Chondrocyte (in vitro differentiated cells): ENCODE measurements at regions not wholly inside any gene's neighbourhood (a gene's known extent, or its start where the extent isn't known, plus 50 kb on each side); places are given as distances from the start of the nearest gene placed in this dataset.

Experiments used
- DNase-seq: peaks from one replicate; pipeline ENCODE4 v3.0.0; 2021; ENCODE audit warnings: mixed read lengths, low spot score
- H3K27ac Mint-ChIP-seq: one replicate; pipeline ENCODE4 v1.8.0; 2021; ENCODE audit warnings: mild to moderate bottlenecking, moderate library complexity, mixed read lengths; ENCODE audit not compliant: unreplicated experiment
- H3K27me3 Mint-ChIP-seq: 2 replicates; pipeline ENCODE4 v1.8.0; 2021; ENCODE audit warnings: low read depth, mixed read lengths
- H3K36me3 Mint-ChIP-seq: 2 replicates; pipeline ENCODE4 v1.8.0; 2021; ENCODE audit warnings: low read depth, mixed read lengths
- H3K4me1 Mint-ChIP-seq: 2 replicates; pipeline ENCODE4 v1.8.0; 2021; ENCODE audit warnings: low read depth, mild to moderate bottlenecking, mixed read lengths
- H3K4me3 Mint-ChIP-seq: one replicate; pipeline ENCODE4 v1.8.0; 2021; ENCODE audit warnings: mild to moderate bottlenecking, moderate library complexity, mixed read lengths; ENCODE audit not compliant: unreplicated experiment
- H3K9me3 Mint-ChIP-seq: 2 replicates; pipeline ENCODE4 v1.8.0; 2021; ENCODE audit warnings: low read depth, mixed read lengths
- CTCF ChIP-seq: fragments of 200-600 bp; sonication (generic); IDR thresholded peaks from 2 replicates; pipeline ENCODE4 v1.5.0; 2021; ENCODE audit warnings: antibody characterized with exemption, mild to moderate bottlenecking, moderate library complexity

- Mint-ChIP-seq H3K27ac (no peak overlapping the region), H3K4me1 (peaks cover 6% of the 10 kb centered on the region), H3K4me3 (no peak overlapping the region), H3K36me3 (peaks cover 2% of the 10 kb centered on the region), H3K27me3 (no peaks in the 10 kb centered on the region), H3K9me3 (no peaks in the 10 kb centered on the region)
- TF ChIP-seq CTCF: no peak
- DNase-seq: no peak
Observed at GRCh38 chr4:123306769-123307168, 89.8 kb upstream of the SPRY1 start.

GRCh38 chr4:123308667-123309066, 87.9 kb upstream of the SPRY1 start:
- Mint-ChIP-seq H3K27ac (no peak overlapping the region), H3K9me3 (no peaks in the 10 kb centered on the region), H3K4me3 (no peak overlapping the region), H3K4me1 (peaks cover 3% of the 10 kb centered on the region), H3K36me3 (peaks cover 2% of the 10 kb centered on the region), H3K27me3 (no peaks in the 10 kb centered on the region)
- DNase-seq: no peak
- no peak for TF ChIP-seq CTCF

- TF ChIP-seq CTCF: no peak
- H3K36me3 Mint-ChIP-seq: peaks cover 2% of the 10 kb centered on the region
- no peaks in the 10 kb centered on the region for H3K9me3 Mint-ChIP-seq
- peaks cover under 1% of the 10 kb centered on the region for H3K4me1 Mint-ChIP-seq
- DNase-seq: no peak
- H3K4me3 Mint-ChIP-seq: no peak overlapping the region
- H3K27ac Mint-ChIP-seq: no peak overlapping the region
- no peaks in the 10 kb centered on the region for H3K27me3 Mint-ChIP-seq
Observed at GRCh38 chr4:123312116-123312515, 84.5 kb upstream of the SPRY1 start.

GRCh38 chr4:123312951-123313592, 83.5 kb upstream of the SPRY1 start:
- no peak for TF ChIP-seq CTCF
- DNase-seq: no peak
- no peaks in the 10 kb centered on the region for H3K27me3 Mint-ChIP-seq
- H3K4me3 Mint-ChIP-seq: no peak overlapping the region
- no peak overlapping the region for H3K27ac Mint-ChIP-seq
- peaks cover 2% of the 10 kb centered on the region for H3K36me3 Mint-ChIP-seq
- peaks cover 4% of the 10 kb centered on the region for H3K4me1 Mint-ChIP-seq
- no peaks in the 10 kb centered on the region for H3K9me3 Mint-ChIP-seq

GRCh38 chr4:123315617-123316016, 81.0 kb upstream of the SPRY1 start:
- DNase-seq: no peak
- Mint-ChIP-seq H3K36me3 (no peaks in the 10 kb centered on the region), H3K4me1 (peaks cover 4% of the 10 kb centered on the region), H3K27ac (no peak overlapping the region), H3K27me3 (no peaks in the 10 kb centered on the region), H3K4me3 (no peak overlapping the region), H3K9me3 (peaks cover 6% of the 10 kb centered on the region)
- TF ChIP-seq CTCF: no peak
